ENCODE measurements at regions not wholly inside any gene's neighbourhood (a gene's known extent, or its start where the extent isn't known, plus 50 kb on each side); places are given as distances from the start of the nearest gene placed in this dataset.

DNA sequence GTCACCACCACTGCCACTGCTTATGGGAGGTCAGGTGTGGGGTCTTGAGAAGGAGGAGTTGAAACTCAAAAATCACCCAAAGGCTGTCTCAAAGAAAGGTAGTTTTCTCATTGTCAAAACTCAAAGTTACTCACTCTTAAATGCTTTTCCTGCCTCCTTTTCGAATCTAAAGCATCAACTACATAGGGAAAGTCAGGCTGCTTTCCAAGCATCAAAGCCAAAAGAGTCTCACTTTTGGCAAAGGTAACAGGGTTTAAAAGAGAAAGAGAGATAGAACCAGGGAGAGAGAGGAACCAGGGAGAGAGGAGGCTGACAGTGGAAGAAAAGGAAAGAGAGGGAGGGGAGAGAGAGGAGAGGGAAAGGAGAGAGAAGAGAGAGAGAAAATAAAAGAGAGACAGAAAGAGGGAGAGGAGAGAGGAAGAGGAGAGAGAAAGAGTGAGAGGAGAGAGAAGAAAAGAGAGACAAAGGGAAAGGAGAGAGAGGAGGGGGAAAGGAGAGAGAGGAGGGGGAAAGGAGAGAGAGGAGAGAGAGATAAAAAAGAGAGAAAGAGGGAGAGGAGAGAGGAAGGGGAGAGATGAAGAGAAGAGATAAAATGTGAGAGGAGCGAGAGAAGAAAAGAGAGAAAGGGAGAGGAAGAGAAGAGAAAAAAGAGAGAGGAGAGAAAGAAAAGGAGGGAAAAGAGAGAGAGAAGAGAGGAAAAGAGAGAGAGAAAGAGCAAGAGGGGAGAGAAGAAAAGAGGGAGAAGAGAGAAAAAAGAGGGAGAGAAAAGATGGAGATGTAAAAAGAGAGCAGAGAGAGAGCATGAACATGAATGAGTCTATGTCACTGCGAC is 262.0 kb upstream of the TSHZ3 start:
- no peak for DNase-seq

DNA sequence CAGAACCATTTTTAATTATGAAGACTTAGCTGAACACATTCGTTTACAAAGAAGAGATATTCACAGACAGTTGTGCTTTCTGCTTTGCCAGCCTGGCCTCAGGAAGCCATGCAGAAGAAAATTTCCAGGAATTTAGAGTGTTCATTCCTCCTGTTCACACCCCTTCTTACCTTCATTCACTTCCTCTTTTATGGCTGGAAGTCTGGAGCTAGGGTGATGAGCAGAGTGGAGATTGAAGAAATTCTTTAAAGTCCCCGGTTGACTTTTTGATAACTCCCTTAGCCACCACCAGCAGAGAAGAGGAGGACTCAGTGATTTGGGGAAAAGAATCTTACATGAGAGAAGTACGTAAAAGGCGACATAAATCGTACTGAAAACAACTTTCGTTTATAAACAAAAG is 263.6 kb upstream of the TSHZ3 start:
- DNase-seq: no peak

DNA sequence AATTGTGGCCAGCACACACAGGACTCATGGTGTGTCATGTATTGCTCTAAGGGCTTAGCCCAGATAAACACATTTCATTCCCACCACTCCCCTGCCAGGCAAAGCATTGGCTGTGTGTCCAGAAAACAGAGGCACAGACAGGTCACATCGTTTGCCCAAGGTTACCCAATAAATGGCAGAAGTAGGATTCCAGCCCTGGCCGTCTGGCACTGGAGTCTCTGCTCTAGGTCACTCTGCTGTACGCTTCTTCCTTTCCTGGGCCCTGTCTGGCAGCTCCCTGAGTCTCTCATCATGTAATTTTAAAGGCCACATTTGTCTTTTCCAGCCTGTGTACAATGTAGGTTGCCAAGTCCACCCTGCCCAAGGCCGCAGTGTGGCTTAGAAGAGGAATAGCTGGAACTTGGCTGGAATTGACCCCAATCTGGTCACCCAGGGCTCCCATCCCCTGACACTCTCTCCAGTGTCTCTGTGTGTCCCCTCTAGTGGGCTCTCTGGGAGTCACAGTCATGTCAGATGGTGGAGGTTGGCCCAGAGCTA is 264.5 kb upstream of the TSHZ3 start:
- no peak for DNase-seq

- DNase-seq: no peak
These were observed 266.8 kb upstream of the TSHZ3 start for GRCh38 chr19:31616031-31616430.

- no peak for DNase-seq
These were observed 267.9 kb upstream of the TSHZ3 start for GRCh38 chr19:31617010-31617585.

DNA sequence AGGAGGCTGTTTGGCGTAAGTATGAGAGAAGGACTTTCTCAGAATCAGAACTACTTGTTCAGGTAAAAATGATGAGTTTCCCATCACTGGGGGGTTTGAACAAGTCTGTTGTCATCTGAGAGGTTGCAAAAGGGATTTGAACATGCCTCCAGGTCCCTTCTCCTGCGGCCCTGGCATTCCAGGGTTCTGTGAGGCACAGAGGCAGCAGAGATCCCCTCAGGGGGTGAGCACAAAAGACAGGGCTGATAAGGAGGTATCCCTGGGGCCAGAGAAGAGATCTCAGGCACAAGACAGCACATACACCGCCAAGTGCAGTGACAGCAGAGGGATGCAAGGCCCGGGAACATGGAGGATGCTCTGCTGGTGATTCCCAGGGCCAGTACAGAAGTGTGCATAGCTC is 275.8 kb upstream of the TSHZ3 start:
- DNase-seq: no peak

DNA sequence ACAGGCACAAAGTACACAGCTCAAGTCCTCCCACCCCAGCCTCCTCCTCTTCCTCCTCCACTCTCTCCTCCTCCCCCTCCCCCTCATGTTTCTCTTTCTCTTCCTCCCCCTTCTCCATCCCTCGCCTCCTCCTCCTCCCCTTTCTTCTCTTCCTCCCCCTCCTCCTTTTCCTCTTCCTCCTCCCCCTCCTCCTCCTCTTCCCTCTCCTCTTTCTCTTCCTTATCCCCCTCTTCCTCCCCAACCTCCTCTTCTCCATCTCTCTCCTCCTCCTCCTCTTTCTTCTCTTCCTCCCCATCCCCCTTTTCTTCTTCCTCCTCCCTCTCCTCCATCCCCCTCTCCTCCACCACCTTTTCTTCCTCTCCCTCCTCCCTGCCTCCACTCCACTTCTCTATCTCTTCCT is 276.3 kb upstream of the TSHZ3 start:
- DNase-seq: no peak

DNA sequence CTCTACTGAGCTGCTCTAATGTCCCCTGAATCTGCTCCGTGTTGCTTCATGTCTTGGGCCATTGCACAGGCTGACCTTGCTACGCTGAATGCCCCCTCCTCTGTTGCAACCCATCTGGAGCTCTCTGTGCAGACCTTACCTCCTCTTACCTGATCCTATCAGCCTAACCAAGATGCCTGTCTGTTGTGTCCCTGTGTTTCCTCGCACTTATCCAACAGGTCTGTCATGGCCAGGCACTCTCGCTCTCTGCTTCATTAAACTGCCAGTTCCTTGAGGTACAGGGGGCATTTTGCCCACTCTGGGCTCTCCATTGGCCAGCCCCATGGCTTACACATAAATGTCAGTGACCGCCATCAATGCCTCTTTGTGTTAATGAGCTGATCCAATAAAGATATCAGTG is 277.7 kb upstream of the TSHZ3 start:
- DNase-seq: no peak

GRCh38 chr19:31627620-31628365 is 278.6 kb upstream of the TSHZ3 start:
- no peak for DNase-seq

DNA sequence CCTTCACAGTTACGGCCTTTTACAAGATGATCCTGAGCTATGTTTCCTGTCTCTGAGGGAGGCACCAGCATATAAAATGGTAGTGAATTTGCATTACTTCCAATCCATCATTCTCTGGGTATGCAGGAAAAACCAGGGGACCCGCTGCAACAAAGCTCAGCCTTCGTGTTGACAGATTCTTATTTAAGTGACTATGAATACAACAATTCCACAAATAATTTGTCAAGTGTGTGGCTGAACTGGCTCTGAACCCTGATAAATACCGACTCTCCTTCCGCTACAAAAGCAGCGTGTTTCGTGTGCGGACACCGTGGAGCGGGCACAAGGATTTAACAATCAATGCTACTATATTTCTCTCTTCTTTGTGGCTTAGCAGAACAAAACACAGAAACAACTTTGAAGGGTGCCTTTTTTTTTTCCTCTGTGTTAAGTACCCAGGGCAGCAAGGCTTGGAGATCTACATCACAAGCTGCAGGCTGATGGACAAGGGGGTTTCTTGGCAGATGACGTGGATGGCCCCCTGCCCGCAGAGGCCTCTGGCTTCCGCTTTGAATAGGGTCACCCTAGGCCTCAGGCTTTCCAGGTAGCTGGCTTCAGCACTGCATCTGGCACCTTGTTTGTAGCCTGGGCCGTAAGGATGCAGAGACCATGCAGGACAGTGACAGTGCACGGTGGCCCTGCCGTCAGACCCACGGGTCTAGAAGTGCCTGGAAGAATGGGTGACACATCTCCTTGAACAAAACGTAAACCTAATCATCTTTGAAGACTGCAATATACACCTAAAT is 280.5 kb upstream of the TSHZ3 start:
- DNase-seq: no peak

DNA sequence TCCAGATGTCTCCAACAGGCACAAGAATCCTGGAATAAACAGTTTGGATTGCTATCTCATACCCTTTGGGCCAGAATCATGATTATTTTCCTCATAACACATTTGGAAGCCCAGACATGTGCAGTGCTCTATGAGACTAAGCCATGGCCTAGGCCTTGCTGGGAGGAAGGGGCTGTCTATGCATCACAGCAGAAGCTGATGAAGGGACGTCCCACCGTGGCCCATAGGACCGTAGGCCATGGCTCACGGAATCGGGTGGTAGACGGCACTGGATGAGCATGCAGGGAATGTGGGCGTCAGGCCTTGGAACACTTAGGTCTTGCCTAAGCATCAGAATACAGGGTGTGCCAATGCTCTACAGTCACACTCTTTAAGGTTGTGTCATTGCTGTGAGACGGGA is 283.8 kb upstream of the TSHZ3 start:
- no peak for DNase-seq

- no peak for DNase-seq
These were observed 290.1 kb upstream of the TSHZ3 start for GRCh38 chr19:31639306-31639705.

DNA sequence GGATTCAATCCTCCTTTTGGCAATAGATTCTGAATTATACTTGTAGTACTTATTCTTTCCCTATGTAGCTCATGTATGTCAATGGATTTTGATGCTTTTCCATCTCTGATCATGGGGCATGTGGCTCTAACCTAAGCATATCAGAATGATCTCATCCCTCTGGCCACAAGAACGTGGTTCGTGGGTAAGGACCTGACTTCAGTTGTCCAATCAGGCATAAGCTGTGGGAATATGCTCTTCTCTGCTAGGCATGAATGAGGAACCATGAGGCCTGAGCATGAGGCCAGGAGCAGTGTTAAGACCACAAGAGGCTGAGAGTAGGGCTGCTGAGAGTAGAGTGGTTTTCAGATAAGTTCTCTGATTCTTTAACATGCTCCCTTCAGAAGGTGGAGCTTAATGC is 292.4 kb upstream of the TSHZ3 start:
- no peak for DNase-seq

DNA sequence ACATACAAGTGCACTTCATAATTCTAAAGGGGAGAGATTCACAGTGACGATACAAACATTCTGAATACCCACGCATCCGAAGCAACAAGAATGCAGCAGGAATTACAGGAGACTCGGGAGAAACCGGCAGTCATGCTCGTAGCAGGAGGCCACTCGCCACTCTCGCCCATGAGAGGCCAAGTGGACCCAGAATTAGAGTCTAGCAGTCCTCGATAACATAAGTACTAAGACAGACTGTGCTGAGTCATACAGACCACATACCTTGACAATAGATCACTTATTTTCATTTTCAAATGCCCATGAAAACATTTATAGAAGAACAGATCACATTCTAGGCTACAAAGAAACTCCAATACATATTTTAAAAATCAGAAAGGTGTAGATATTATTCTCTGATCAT is 299.1 kb upstream of the TSHZ3 start:
- no peak for DNase-seq

- no peak for DNase-seq
These were observed 307.3 kb upstream of the TSHZ3 start for GRCh38 chr19:31656507-31656906.

DNA sequence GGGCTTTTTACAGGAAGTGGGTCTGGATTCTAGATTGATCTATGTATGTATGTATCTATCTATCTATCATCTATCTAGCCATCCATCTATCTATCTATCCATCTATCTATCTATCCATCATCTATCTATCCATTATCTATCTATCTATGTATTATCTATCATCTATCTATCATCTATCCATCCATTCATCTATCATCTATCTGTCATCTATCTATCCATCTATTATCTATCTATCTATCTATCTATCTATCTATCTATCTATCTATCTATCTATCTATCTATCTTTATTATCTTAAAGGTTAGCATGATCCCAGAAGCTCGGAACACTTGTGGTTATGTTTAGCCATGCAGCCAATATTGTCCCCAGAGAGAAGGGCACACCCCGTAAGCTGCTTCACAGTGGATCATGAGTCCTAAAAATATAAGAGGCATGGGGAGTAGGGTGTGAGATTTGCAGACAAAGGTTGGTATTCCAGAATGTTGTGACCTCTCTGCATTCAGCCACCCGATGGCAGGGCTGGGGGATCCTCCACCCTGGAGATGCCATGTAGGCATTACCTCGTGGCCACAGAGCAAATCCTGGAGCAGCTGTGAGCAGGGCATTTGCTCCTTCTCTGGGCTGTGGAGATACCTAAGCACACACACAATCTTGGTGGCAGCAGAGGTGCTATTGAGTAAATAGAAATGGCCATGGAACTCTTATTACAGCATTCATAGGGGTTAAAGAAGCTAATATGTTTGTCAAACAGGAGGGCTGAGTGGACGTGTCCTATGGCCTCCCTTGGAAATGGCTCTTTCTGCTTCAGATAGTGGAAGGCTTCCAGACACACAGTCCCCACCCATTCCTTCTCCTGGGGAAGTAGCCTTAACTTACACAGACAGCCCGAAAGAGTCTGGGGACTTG is 310.0 kb upstream of the TSHZ3 start:
- no peak for DNase-seq

- DNase-seq: no peak
These were observed 310.6 kb upstream of the TSHZ3 start for GRCh38 chr19:31659897-31660210.

DNA sequence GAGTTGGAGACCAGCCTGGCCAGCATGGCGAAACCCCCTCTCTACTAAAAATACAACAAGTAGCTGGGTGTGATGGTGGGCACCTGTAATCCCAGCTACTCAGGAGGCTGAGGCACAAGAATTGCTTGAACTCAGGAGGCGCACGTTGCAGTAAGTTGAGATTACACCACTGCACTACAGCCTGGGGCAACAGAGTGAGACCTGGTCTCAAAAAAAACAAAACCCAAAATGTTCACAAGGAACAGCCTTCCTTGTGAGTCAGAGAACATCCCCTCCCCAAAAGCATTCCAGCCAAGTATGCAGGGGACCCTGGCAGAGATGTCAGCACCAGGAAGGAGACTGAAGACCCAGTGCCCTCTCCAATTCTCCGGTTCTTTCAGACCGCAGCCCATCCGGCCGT is 314.9 kb upstream of the TSHZ3 start:
- no peak for DNase-seq

DNA sequence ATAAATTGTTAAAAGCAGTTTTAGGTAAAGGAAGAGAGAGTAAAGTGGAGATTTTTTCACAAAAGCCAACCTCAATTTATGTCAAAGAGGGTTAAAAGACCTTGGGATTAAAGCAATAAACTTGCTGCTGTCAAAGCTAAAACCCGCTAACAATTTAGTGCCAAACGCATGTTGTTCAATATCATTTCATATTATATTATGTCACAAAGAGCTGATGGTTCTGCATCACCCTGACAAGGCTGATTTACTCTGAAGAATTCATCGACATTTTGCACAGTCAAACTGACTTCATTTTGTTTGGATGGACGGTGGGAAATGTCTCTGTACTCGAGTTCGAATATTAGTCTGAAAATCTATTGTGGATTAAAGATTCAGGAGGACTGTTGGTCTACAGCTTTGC is 315.8 kb upstream of the TSHZ3 start:
- DNase-seq: no peak

- no peak for DNase-seq
These were observed 316.9 kb upstream of the TSHZ3 start for GRCh38 chr19:31666126-31666525.

DNA sequence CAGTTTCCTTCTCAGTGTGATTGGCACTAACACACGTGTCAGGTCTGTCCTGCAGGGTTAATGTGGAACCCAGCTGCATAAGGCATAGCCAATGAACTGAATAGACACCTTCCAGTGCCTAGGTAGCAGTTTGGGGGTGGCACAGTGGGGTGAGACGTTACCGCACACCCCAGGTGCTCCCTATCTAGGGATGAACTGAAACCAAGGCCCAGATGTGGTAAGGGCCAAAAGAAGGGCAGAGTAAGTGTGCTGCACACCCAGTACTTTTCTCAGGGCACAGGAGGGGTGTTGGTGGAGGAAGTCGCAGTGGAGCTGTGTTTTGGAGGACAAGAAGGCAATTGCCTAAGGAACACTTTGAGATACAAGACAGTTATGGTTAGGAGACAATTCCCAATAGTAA is 317.9 kb upstream of the TSHZ3 start:
- no peak for DNase-seq

DNA sequence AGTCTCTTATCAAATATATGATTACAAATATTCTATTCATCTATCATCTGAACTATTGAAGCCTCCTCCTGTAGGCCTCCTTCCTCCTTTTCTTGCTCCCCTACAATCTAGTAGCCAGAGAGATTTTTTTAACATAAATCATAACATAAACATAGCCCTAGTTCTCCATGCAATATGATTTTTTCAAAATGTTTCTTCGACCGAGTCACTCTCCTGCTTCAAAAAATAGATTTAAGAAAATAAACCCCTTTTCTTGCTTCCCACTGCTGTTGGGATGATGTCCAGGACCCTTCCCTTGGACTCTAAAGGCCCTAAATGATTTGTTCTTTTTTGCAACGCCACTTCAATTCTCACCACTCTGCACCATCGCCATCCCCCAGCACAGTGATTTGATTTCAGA is 319.7 kb upstream of the TSHZ3 start:
- DNase-seq: no peak

Measured in effector CD4-positive, alpha-beta T cell (primary cell).